ENCODE measurements at regions not wholly inside any gene's neighbourhood (a gene's known extent, or its start where the extent isn't known, plus 50 kb on each side); places are given as distances from the start of the nearest gene placed in this dataset.

DNA sequence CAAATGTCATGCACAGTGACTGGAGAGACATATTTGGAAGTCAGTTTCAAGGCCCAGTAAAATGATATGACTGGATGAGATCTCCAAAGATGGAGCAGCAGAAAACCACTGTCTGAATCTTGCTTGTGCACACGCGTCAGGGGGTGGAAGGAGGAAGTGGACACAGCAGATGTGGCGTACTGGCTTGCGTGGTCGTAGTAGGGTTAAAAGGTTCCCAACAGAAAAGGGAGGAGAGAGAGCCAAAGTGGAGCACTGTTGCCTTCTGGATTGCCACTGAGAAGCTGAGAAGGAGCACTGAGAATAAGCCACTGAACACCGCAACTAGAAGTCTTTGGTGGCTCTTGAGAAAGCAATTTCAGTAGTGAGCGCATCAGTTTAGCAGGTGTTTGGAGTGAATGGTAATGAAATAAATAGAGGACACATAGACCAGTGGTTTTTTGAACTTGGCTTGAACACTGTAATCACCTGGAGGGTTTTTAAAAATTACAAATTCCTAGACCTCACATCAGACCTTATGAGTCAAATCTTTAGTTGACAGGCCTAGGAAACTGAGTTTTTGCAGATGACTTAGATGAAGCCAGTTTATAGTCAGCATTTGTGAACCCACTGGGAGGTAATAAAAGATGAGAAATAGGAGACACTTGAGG, 227.3 kb downstream of the PTEN start (continued):
- TF ChIP-seq, protein P1, sequence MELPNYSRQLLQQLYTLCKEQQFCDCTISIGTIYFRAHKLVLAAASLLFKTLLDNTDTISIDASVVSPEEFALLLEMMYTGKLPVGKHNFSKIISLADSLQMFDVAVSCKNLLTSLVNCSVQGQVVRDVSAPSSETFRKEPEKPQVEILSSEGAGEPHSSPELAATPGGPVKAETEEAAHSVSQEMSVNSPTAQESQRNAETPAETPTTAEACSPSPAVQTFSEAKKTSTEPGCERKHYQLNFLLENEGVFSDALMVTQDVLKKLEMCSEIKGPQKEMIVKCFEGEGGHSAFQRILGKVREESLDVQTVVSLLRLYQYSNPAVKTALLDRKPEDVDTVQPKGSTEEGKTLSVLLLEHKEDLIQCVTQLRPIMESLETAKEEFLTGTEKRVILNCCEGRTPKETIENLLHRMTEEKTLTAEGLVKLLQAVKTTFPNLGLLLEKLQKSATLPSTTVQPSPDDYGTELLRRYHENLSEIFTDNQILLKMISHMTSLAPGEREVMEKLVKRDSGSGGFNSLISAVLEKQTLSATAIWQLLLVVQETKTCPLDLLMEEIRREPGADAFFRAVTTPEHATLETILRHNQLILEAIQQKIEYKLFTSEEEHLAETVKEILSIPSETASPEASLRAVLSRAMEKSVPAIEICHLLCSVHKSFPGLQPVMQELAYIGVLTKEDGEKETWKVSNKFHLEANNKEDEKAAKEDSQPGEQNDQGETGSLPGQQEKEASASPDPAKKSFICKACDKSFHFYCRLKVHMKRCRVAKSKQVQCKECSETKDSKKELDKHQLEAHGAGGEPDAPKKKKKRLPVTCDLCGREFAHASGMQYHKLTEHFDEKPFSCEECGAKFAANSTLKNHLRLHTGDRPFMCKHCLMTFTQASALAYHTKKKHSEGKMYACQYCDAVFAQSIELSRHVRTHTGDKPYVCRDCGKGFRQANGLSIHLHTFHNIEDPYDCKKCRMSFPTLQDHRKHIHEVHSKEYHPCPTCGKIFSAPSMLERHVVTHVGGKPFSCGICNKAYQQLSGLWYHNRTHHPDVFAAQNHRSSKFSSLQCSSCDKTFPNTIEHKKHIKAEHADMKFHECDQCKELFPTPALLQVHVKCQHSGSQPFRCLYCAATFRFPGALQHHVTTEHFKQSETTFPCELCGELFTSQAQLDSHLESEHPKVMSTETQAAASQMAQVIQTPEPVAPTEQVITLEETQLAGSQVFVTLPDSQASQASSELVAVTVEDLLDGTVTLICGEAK (IDR thresholded peaks at IDR 0.05; ENCODE audit: borderline replicate concordance), result no peak
- no peak for TF ChIP-seq NFYA (IDR thresholded peaks at IDR 0.05; ENCODE audit: borderline replicate concordance, low read depth, low read length)
- no peak for TF ChIP-seq ZBED1 (IDR thresholded peaks at IDR 0.05; ENCODE audit: borderline replicate concordance)
- TF ChIP-seq SIN3A (IDR thresholded peaks at IDR 0.05; ENCODE audit: low read depth, low read length), result no peak
- TF ChIP-seq, protein P2, sequence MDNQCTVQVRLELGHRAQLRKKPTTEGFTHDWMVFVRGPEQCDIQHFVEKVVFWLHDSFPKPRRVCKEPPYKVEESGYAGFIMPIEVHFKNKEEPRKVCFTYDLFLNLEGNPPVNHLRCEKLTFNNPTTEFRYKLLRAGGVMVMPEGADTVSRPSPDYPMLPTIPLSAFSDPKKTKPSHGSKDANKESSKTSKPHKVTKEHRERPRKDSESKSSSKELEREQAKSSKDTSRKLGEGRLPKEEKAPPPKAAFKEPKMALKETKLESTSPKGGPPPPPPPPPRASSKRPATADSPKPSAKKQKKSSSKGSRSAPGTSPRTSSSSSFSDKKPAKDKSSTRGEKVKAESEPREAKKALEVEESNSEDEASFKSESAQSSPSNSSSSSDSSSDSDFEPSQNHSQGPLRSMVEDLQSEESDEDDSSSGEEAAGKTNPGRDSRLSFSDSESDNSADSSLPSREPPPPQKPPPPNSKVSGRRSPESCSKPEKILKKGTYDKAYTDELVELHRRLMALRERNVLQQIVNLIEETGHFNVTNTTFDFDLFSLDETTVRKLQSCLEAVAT (IDR thresholded peaks at IDR 0.05), result peak; percentile 20; the same call in 1 of the 2 replicates
- TF ChIP-seq MXI1 (IDR thresholded peaks at IDR 0.05; ENCODE audit: low read depth, low read length), result no peak
- TF ChIP-seq MYC (IDR thresholded peaks at IDR 0.05; ENCODE audit: insufficient read depth, insufficient read length, insufficient replicate concordance, low read length, severe bottlenecking), result no peak
- no peak for TF ChIP-seq ZNF217 (IDR thresholded peaks at IDR 0.05)
- TF ChIP-seq, protein P3, sequence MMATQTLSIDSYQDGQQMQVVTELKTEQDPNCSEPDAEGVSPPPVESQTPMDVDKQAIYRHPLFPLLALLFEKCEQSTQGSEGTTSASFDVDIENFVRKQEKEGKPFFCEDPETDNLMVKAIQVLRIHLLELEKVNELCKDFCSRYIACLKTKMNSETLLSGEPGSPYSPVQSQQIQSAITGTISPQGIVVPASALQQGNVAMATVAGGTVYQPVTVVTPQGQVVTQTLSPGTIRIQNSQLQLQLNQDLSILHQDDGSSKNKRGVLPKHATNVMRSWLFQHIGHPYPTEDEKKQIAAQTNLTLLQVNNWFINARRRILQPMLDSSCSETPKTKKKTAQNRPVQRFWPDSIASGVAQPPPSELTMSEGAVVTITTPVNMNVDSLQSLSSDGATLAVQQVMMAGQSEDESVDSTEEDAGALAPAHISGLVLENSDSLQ (IDR thresholded peaks at IDR 0.05), result no peak
- no peak for TF ChIP-seq NR2C1 (IDR thresholded peaks at IDR 0.05)
- TF ChIP-seq, protein P4, sequence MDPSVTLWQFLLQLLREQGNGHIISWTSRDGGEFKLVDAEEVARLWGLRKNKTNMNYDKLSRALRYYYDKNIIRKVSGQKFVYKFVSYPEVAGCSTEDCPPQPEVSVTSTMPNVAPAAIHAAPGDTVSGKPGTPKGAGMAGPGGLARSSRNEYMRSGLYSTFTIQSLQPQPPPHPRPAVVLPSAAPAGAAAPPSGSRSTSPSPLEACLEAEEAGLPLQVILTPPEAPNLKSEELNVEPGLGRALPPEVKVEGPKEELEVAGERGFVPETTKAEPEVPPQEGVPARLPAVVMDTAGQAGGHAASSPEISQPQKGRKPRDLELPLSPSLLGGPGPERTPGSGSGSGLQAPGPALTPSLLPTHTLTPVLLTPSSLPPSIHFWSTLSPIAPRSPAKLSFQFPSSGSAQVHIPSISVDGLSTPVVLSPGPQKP (IDR thresholded peaks at IDR 0.05; ENCODE audit: low read depth, low read length), result no peak
- TF ChIP-seq NBN (IDR thresholded peaks at IDR 0.05), result no peak
- TF ChIP-seq, protein P5, sequence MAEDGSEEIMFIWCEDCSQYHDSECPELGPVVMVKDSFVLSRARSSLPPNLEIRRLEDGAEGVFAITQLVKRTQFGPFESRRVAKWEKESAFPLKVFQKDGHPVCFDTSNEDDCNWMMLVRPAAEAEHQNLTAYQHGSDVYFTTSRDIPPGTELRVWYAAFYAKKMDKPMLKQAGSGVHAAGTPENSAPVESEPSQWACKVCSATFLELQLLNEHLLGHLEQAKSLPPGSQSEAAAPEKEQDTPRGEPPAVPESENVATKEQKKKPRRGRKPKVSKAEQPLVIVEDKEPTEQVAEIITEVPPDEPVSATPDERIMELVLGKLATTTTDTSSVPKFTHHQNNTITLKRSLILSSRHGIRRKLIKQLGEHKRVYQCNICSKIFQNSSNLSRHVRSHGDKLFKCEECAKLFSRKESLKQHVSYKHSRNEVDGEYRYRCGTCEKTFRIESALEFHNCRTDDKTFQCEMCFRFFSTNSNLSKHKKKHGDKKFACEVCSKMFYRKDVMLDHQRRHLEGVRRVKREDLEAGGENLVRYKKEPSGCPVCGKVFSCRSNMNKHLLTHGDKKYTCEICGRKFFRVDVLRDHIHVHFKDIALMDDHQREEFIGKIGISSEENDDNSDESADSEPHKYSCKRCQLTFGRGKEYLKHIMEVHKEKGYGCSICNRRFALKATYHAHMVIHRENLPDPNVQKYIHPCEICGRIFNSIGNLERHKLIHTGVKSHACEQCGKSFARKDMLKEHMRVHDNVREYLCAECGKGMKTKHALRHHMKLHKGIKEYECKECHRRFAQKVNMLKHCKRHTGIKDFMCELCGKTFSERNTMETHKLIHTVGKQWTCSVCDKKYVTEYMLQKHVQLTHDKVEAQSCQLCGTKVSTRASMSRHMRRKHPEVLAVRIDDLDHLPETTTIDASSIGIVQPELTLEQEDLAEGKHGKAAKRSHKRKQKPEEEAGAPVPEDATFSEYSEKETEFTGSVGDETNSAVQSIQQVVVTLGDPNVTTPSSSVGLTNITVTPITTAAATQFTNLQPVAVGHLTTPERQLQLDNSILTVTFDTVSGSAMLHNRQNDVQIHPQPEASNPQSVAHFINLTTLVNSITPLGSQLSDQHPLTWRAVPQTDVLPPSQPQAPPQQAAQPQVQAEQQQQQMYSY (CRISPR knock-in tag; IDR thresholded peaks at IDR 0.05), result no peak
- no peak for TF ChIP-seq MTA2 (IDR thresholded peaks at IDR 0.05; ENCODE audit: low read depth)
- TF ChIP-seq YY1 (IDR thresholded peaks at IDR 0.05; ENCODE audit: low read depth, low read length), result no peak; the same call in 1 of the 2 replicates
- no peak for TF ChIP-seq POLR2A (IDR thresholded peaks at IDR 0.05; ENCODE audit: low read depth, low read length)

All from GM12878 (cell line).